ENCODE measurements at regions not wholly inside any gene's neighbourhood (a gene's known extent, or its start where the extent isn't known, plus 50 kb on each side); places are given as distances from the start of the nearest gene placed in this dataset.

GRCh38 chr1:166785987-166786386 is 53.3 kb upstream of the POGK start:
- H3K27ac Mint-ChIP-seq, result no peak overlapping the region
- no CpG with 5 or more reads among the region's 1 CpG for WGBS (ENCODE audit: insufficient coverage)
- Histone ChIP-seq H3K36me3 (ENCODE audit: control insufficient read depth in 2 of 2, extremely low read depth in 1 of 2, insufficient read depth in 1 of 2, low read length in 1 of 2) (no peaks in the 10 kb centered on the region), H3K9me3 (no peaks in the 10 kb centered on the region), H3K27ac (ENCODE audit: low read length) (no peak overlapping the region), H3K4me1 (ENCODE audit: control insufficient read depth in 1 of 2, extremely low read depth in 1 of 2, insufficient read depth in 2 of 2, low read length in 2 of 2) (no peaks in the 10 kb centered on the region), H3K4me3 (ENCODE audit: control insufficient read depth in 1 of 2, extremely low read depth in 1 of 2, low read length in 1 of 2) (no peak overlapping the region), H3K27me3 (replicated peaks in 1 of 2; ENCODE audit: control insufficient read depth in 2 of 2, extremely low read depth in 1 of 2, insufficient read depth in 2 of 2, low read length in 1 of 2) (peaks cover 0 to 8% of the 10 kb centered on the region in 2 experiments)
- POLR2A ChIA-PET, result no interaction called here
- DNase-seq (peak in 1 of 35 experiments; percentile 2), ATAC-seq (replicated peaks in 1 of 4) (no peak)
- no peaks in the 10 kb centered on the region for H3K4me1 Mint-ChIP-seq
- no peak overlapping the region for H3K4me3 Mint-ChIP-seq
- H3K36me3 Mint-ChIP-seq, result no peaks in the 10 kb centered on the region
- peaks cover 41 to 44% of the 10 kb centered on the region in 2 donors for H3K27me3 Mint-ChIP-seq
- peaks cover 0 to 6% (median 0%) of the 10 kb centered on the region in 3 donors for H3K9me3 Mint-ChIP-seq
- CTCF ChIA-PET, result interaction anchor here in 1 of 2 donors (0.9 kb wide), 1 partner anchor 275 kb away, joined by 3 read pairs; no protein-coding TSS in a partner anchor

- Mint-ChIP-seq H3K27me3 (peaks cover 32 to 38% of the 10 kb centered on the region in 2 donors), H3K9me3 (peaks cover 0 to 6% (median 0%) of the 10 kb centered on the region in 3 donors), H3K4me1 (no peaks in the 10 kb centered on the region), H3K27ac (no peak overlapping the region), H3K4me3 (no peak overlapping the region), H3K36me3 (peaks cover 3% of the 10 kb centered on the region)
- no peaks in the 10 kb centered on the region for H3K9me3 ChIP-seq
- no peak overlapping the region for H3K4me3 ChIP-seq (ENCODE audit: control insufficient read depth in 1 of 2, extremely low read depth in 1 of 2, low read length in 1 of 2)
- H3K4me1 ChIP-seq (ENCODE audit: control insufficient read depth in 1 of 2, extremely low read depth in 1 of 2, insufficient read depth in 2 of 2, low read length in 2 of 2), result no peaks in the 10 kb centered on the region
- H3K27me3 ChIP-seq (replicated peaks in 1 of 2; ENCODE audit: control insufficient read depth in 2 of 2, extremely low read depth in 1 of 2, insufficient read depth in 2 of 2, low read length in 1 of 2), result peaks cover 0 to 8% of the 10 kb centered on the region in 2 experiments
- 80% methylated on average over 1 of the region's 3 CpGs for WGBS (ENCODE audit: insufficient coverage)
- POLR2A ChIA-PET, result no interaction called here
- no peak overlapping the region for H3K27ac ChIP-seq (ENCODE audit: low read length)
- H3K36me3 ChIP-seq (ENCODE audit: control insufficient read depth in 2 of 2, extremely low read depth in 1 of 2, insufficient read depth in 1 of 2, low read length in 1 of 2), result no peaks in the 10 kb centered on the region
- DNase-seq (no peak), ATAC-seq (replicated peaks in 1 of 4) (no peak)
- CTCF ChIA-PET, result no interaction called here
Measured at GRCh38 chr1:166789286-166789685, 50.0 kb upstream of the POGK start.
